Neural progenitor cell (in vitro differentiated cells): ENCODE measurements at regions not wholly inside any gene's neighbourhood (a gene's known extent, or its start where the extent isn't known, plus 50 kb on each side); places are given as distances from the start of the nearest gene placed in this dataset.

ENCODE experiments used
- EZH2 ChIP-seq: fragments of 200-600 bp; sonication (generic); IDR thresholded peaks from 2 replicates; pipeline ENCODE4 v1.6.1; 2017; ENCODE audit warnings: antibody characterized with exemption, mild to moderate bottlenecking, moderate library complexity
- TF ChIP-seq, protein P1 (sequence below): fragments of 200-600 bp; sonication (generic); IDR thresholded peaks from 2 replicates; pipeline ENCODE4 v1.5.1; 2017; ENCODE audit warnings: antibody characterized with exemption, mild to moderate bottlenecking

GRCh38 chr6:92723390-92723931 lies 695.9 kb downstream of the EPHA7 start:
- TF ChIP-seq, protein P1, sequence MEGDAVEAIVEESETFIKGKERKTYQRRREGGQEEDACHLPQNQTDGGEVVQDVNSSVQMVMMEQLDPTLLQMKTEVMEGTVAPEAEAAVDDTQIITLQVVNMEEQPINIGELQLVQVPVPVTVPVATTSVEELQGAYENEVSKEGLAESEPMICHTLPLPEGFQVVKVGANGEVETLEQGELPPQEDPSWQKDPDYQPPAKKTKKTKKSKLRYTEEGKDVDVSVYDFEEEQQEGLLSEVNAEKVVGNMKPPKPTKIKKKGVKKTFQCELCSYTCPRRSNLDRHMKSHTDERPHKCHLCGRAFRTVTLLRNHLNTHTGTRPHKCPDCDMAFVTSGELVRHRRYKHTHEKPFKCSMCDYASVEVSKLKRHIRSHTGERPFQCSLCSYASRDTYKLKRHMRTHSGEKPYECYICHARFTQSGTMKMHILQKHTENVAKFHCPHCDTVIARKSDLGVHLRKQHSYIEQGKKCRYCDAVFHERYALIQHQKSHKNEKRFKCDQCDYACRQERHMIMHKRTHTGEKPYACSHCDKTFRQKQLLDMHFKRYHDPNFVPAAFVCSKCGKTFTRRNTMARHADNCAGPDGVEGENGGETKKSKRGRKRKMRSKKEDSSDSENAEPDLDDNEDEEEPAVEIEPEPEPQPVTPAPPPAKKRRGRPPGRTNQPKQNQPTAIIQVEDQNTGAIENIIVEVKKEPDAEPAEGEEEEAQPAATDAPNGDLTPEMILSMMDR: no peak
- TF ChIP-seq EZH2: no peak
